22Rv1 (cell line): ENCODE measurements at regions not wholly inside any gene's neighbourhood (a gene's known extent, or its start where the extent isn't known, plus 50 kb on each side); places are given as distances from the start of the nearest gene placed in this dataset.

Source experiments
- CTCF ChIP-seq: fragments of 450-650 bp; IDR thresholded peaks from 2 replicates; pipeline ENCODE4 v1.5.1; 2017; ENCODE audit warnings: mild to moderate bottlenecking
- ZFX ChIP-seq: fragments of 450-650 bp; IDR thresholded peaks from 2 replicates; pipeline ENCODE4 v1.6.1; 2017; ENCODE audit warnings: antibody characterized with exemption, borderline replicate concordance

GRCh38 chr5:67407979-67408378 lies 211.4 kb upstream of the CD180 start:
- TF ChIP-seq CTCF (no peak), ZFX (no peak)
